ENCODE measurements at regions not wholly inside any gene's neighbourhood (a gene's known extent, or its start where the extent isn't known, plus 50 kb on each side); places are given as distances from the start of the nearest gene placed in this dataset.

DNA sequence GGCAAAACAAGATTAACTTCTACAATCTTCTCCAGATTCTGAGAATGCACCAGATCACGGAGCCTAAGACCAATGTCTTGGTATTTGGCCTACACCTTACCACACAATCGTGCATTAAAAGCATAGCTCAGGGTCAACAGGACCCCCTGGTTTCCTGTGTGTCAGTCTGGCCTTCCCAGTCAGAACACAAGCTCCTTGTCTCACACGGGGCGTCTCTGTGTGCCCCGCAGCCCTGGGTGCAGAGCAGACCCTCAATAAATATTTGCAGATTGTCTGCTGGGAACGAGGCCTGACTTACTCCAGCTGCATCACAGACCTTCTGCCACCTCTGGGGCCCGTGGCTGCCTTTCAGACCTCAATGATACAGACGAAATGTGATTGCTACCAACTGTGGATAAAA lies 82.5 kb upstream of the CTNNB1 start (continued):
- TF ChIP-seq, protein P1, sequence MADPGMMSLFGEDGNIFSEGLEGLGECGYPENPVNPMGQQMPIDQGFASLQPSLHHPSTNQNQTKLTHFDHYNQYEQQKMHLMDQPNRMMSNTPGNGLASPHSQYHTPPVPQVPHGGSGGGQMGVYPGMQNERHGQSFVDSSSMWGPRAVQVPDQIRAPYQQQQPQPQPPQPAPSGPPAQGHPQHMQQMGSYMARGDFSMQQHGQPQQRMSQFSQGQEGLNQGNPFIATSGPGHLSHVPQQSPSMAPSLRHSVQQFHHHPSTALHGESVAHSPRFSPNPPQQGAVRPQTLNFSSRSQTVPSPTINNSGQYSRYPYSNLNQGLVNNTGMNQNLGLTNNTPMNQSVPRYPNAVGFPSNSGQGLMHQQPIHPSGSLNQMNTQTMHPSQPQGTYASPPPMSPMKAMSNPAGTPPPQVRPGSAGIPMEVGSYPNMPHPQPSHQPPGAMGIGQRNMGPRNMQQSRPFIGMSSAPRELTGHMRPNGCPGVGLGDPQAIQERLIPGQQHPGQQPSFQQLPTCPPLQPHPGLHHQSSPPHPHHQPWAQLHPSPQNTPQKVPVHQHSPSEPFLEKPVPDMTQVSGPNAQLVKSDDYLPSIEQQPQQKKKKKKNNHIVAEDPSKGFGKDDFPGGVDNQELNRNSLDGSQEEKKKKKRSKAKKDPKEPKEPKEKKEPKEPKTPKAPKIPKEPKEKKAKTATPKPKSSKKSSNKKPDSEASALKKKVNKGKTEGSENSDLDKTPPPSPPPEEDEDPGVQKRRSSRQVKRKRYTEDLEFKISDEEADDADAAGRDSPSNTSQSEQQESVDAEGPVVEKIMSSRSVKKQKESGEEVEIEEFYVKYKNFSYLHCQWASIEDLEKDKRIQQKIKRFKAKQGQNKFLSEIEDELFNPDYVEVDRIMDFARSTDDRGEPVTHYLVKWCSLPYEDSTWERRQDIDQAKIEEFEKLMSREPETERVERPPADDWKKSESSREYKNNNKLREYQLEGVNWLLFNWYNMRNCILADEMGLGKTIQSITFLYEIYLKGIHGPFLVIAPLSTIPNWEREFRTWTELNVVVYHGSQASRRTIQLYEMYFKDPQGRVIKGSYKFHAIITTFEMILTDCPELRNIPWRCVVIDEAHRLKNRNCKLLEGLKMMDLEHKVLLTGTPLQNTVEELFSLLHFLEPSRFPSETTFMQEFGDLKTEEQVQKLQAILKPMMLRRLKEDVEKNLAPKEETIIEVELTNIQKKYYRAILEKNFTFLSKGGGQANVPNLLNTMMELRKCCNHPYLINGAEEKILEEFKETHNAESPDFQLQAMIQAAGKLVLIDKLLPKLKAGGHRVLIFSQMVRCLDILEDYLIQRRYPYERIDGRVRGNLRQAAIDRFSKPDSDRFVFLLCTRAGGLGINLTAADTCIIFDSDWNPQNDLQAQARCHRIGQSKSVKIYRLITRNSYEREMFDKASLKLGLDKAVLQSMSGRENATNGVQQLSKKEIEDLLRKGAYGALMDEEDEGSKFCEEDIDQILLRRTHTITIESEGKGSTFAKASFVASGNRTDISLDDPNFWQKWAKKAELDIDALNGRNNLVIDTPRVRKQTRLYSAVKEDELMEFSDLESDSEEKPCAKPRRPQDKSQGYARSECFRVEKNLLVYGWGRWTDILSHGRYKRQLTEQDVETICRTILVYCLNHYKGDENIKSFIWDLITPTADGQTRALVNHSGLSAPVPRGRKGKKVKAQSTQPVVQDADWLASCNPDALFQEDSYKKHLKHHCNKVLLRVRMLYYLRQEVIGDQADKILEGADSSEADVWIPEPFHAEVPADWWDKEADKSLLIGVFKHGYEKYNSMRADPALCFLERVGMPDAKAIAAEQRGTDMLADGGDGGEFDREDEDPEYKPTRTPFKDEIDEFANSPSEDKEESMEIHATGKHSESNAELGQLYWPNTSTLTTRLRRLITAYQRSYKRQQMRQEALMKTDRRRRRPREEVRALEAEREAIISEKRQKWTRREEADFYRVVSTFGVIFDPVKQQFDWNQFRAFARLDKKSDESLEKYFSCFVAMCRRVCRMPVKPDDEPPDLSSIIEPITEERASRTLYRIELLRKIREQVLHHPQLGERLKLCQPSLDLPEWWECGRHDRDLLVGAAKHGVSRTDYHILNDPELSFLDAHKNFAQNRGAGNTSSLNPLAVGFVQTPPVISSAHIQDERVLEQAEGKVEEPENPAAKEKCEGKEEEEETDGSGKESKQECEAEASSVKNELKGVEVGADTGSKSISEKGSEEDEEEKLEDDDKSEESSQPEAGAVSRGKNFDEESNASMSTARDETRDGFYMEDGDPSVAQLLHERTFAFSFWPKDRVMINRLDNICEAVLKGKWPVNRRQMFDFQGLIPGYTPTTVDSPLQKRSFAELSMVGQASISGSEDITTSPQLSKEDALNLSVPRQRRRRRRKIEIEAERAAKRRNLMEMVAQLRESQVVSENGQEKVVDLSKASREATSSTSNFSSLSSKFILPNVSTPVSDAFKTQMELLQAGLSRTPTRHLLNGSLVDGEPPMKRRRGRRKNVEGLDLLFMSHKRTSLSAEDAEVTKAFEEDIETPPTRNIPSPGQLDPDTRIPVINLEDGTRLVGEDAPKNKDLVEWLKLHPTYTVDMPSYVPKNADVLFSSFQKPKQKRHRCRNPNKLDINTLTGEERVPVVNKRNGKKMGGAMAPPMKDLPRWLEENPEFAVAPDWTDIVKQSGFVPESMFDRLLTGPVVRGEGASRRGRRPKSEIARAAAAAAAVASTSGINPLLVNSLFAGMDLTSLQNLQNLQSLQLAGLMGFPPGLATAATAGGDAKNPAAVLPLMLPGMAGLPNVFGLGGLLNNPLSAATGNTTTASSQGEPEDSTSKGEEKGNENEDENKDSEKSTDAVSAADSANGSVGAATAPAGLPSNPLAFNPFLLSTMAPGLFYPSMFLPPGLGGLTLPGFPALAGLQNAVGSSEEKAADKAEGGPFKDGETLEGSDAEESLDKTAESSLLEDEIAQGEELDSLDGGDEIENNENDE (IDR thresholded peaks at IDR 0.05; ENCODE audit: insufficient replicate concordance, low read length): no peak
- TF ChIP-seq, protein P2, sequence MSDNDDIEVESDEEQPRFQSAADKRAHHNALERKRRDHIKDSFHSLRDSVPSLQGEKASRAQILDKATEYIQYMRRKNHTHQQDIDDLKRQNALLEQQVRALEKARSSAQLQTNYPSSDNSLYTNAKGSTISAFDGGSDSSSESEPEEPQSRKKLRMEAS (IDR thresholded peaks at IDR 0.05): no peak
- TF ChIP-seq KDM1A (IDR thresholded peaks at IDR 0.05; ENCODE audit: borderline replicate concordance, low read length) (no peak), RXRA (IDR thresholded peaks at IDR 0.05; ENCODE audit: insufficient read depth, low read depth, low read length) (no peak), BRCA1 (IDR thresholded peaks at IDR 0.05; ENCODE audit: low read depth, low read length) (no peak)
